ENCODE measurements at regions not wholly inside any gene's neighbourhood (a gene's known extent, or its start where the extent isn't known, plus 50 kb on each side); places are given as distances from the start of the nearest gene placed in this dataset.

DNA sequence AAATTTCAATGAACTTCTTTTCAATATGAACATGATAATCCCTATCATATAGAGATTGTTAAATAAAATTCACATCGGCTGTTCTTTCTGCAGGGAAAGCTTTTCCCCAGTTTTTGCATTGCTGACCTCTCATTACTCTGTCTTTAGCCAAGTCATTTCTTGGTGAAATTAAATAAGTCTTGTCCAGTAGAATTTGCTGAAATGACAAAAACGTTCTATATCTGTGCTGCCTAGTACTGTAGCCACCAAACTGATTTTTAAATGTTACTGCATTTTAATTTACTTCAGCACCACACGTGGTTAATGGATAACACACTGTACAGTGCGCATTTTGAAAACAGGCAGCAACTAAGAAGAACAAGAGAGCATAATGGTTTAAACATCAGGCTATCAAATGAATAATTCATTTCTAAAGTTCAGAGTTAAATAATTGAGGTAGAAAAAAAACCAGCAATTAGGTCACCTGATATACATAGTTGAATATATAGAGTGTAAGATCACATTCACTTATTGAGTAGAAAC lies 178.9 kb downstream of the LIG4 start:
- TF ChIP-seq, protein P1, sequence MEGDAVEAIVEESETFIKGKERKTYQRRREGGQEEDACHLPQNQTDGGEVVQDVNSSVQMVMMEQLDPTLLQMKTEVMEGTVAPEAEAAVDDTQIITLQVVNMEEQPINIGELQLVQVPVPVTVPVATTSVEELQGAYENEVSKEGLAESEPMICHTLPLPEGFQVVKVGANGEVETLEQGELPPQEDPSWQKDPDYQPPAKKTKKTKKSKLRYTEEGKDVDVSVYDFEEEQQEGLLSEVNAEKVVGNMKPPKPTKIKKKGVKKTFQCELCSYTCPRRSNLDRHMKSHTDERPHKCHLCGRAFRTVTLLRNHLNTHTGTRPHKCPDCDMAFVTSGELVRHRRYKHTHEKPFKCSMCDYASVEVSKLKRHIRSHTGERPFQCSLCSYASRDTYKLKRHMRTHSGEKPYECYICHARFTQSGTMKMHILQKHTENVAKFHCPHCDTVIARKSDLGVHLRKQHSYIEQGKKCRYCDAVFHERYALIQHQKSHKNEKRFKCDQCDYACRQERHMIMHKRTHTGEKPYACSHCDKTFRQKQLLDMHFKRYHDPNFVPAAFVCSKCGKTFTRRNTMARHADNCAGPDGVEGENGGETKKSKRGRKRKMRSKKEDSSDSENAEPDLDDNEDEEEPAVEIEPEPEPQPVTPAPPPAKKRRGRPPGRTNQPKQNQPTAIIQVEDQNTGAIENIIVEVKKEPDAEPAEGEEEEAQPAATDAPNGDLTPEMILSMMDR (conservative IDR thresholded peaks at IDR 0.05; ENCODE audit: low read depth, low read length) = no peak
- TF ChIP-seq EZH2 (IDR thresholded peaks at IDR 0.05; ENCODE audit: borderline replicate concordance, low read depth, low read length, poor library complexity, severe bottlenecking) = no peak
- intact Hi-C loops (cut with micrococcal nuclease; ENCODE audit: unreplicated experiment) = no loop called here
- no peak for DNase-seq (ENCODE audit: low spot score)
- Histone ChIP-seq H3K27me3 (replicated peaks; ENCODE audit: insufficient read depth, low read depth, low read length, poor library complexity) (no peaks in the 10 kb centered on the region), H3K27ac (ENCODE audit: low read depth, low read length, poor library complexity, severe bottlenecking) (no peak overlapping the region), H3K4me1 (ENCODE audit: insufficient read depth, low read length, poor library complexity, severe bottlenecking) (no peaks in the 10 kb centered on the region), H3K4me3 (ENCODE audit: low read depth, low read length, poor library complexity, severe bottlenecking) (no peak overlapping the region), H3K36me3 (ENCODE audit: insufficient read depth, low read length, poor library complexity, severe bottlenecking) (no peaks in the 10 kb centered on the region), H3K9me3 (ENCODE audit: low read depth, low read length, poor library complexity, severe bottlenecking) (no peaks in the 10 kb centered on the region)
- BruUV-seq (replicated peaks) = no TSS peak
- ChIA-PET CTCF (no interaction called here), POLR2A (ENCODE audit: low non-redundant PET) (no interaction called here)

DNA sequence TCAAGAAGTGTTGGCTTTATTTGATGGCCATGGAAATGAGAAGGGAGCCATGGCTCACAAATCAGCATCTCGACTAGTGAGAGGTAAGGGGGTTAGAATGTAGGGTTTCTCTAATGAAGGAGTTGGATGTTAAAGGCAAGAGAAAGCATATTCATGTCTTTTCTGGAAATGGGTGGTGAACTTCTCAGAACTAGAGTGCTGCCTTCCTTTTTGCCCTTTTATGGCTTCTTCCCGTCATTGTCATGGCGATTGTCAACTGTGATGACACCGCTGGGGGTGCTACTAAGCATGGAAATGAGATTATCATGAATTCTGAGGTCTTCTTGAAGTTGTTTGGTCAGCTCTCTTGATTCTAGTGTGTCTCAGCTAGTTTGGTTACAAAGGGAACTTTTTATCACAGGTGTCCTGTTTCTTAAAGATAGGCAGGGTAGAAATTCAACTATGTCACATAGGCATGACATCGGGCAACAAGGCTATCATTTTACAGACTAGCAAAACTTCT lies 180.4 kb downstream of the LIG4 start:
- no peak overlapping the region for H3K27ac ChIP-seq (ENCODE audit: low read depth, low read length, poor library complexity, severe bottlenecking)
- no peak overlapping the region for H3K4me3 ChIP-seq (ENCODE audit: low read depth, low read length, poor library complexity, severe bottlenecking)
- POLR2A ChIA-PET (ENCODE audit: low non-redundant PET) = no interaction called here
- no peak for DNase-seq (ENCODE audit: low spot score)
- TF ChIP-seq, protein P1 (conservative IDR thresholded peaks at IDR 0.05; ENCODE audit: low read depth, low read length) = no peak
- no peak for TF ChIP-seq EZH2 (IDR thresholded peaks at IDR 0.05; ENCODE audit: borderline replicate concordance, low read depth, low read length, poor library complexity, severe bottlenecking)
- no peaks in the 10 kb centered on the region for H3K36me3 ChIP-seq (ENCODE audit: insufficient read depth, low read length, poor library complexity, severe bottlenecking)
- no peaks in the 10 kb centered on the region for H3K4me1 ChIP-seq (ENCODE audit: insufficient read depth, low read length, poor library complexity, severe bottlenecking)
- intact Hi-C loops (cut with micrococcal nuclease; ENCODE audit: unreplicated experiment) = no loop called here
- CTCF ChIA-PET = no interaction called here
- H3K27me3 ChIP-seq (replicated peaks; ENCODE audit: insufficient read depth, low read depth, low read length, poor library complexity) = no peaks in the 10 kb centered on the region
- no TSS peak for BruUV-seq (replicated peaks)
- H3K9me3 ChIP-seq (ENCODE audit: low read depth, low read length, poor library complexity, severe bottlenecking) = no peaks in the 10 kb centered on the region

DNA sequence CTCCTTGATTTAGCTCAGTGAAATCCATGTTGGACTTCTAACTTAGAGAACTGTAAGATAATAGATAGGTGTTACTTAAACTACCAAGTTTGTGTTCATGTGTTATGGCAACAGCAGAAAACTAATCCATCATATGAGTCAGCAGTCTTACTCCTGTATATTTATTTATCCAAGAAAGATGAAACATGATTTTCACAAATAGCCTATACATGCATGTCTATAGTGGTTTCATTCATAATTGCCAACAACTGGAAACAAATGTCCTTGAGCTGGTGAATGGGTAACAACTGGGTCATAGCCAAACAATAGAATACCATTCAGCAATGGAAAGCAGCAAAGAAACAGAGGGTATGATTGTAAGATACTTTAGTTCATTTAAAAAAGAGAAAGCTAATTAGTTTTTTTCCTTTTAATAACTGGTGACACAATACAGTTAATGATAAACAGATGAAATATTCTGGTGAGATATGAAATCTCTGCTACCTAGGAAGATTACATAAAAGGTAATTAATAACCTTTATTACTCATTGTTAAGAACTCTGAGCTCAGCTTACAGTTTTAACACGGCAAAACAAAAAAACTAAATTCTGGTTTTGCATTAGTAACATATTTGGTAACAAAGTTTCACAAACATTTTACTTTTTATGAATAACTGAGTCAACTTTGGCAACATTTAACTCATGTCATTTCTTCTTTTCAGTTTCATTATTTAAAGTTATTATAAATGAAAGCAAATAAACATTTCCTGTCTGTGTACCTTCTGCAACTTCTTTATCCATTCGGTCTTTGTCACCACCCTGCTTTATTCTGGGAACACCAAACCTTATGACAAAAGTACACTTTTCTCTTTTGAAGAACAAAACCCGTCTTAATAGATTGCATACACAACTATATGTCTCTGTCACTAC lies 181.3 kb downstream of the LIG4 start:
- Histone ChIP-seq H3K4me3 (ENCODE audit: low read depth, low read length, poor library complexity, severe bottlenecking) (no peak overlapping the region), H3K9me3 (ENCODE audit: low read depth, low read length, poor library complexity, severe bottlenecking) (no peaks in the 10 kb centered on the region), H3K27me3 (replicated peaks; ENCODE audit: insufficient read depth, low read depth, low read length, poor library complexity) (no peaks in the 10 kb centered on the region), H3K4me1 (ENCODE audit: insufficient read depth, low read length, poor library complexity, severe bottlenecking) (no peaks in the 10 kb centered on the region), H3K36me3 (ENCODE audit: insufficient read depth, low read length, poor library complexity, severe bottlenecking) (no peaks in the 10 kb centered on the region), H3K27ac (ENCODE audit: low read depth, low read length, poor library complexity, severe bottlenecking) (no peak overlapping the region)
- intact Hi-C loops (cut with micrococcal nuclease; ENCODE audit: unreplicated experiment) = no loop called here
- ChIA-PET POLR2A (ENCODE audit: low non-redundant PET) (no interaction called here), CTCF (no interaction called here)
- DNase-seq (ENCODE audit: low spot score) = no peak
- TF ChIP-seq, protein P1 (conservative IDR thresholded peaks at IDR 0.05; ENCODE audit: low read depth, low read length) = no peak
- TF ChIP-seq EZH2 (IDR thresholded peaks at IDR 0.05; ENCODE audit: borderline replicate concordance, low read depth, low read length, poor library complexity, severe bottlenecking) = no peak
- BruUV-seq (replicated peaks) = no TSS peak

Data from A673 (cell line).